LHCN-M2 (cell line): ENCODE measurements at regions not wholly inside any gene's neighbourhood (a gene's known extent, or its start where the extent isn't known, plus 50 kb on each side); places are given as distances from the start of the nearest gene placed in this dataset.

Experiments used
- DNase-seq: peaks from one replicate; pipeline ENCODE4 v3.0.0-alpha.2; 2012; ENCODE audit warnings: low read depth

- DNase-seq = no peak
These were observed 261.2 kb upstream of the SHH start for GRCh38 chr7:156073366-156074052.

DNA sequence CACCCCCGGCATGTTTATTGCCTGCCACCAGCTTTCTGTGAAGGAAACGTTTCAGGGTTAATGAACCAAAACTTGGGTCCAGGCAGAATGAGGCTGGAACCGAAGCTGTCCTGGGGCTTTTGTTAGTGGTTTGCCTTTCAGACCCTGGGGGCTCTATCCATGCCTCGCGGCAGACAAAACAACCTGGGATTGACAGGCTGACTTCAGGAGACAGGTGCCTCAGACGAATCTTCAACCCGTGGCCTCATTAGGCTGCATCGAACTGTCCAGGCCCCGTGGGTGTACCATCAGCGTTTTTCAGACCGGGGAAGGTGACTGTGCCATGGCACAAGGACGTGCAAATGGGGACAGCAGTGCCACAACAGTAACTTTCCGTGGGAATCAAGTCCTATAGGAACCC is 259.3 kb upstream of the SHH start:
- DNase-seq = no peak

DNA sequence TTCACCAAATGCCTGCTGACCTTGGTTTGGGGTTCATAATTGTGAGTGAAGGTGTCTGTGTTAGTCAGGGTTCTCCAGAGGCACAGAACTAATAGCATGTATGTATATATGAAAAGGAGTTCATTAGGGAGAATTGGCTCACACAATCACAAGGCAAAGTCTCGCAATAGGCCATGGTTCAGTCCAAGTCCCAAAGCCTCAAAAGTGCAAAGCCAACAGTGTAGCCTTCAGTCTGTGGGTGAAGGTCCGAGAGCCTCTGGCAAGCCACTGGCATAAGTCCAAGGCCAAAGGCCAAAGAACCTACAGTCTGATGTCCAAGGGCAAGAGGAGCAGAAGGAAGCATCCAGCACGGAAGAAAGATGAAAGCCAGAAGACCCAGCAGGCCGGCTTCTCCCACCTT is 257.6 kb upstream of the SHH start:
- no peak for DNase-seq

- no peak for DNase-seq
These were observed 254.9 kb upstream of the SHH start for GRCh38 chr7:156067156-156067555.

- no peak for DNase-seq
These were observed 253.1 kb upstream of the SHH start for GRCh38 chr7:156065400-156065799.

DNA sequence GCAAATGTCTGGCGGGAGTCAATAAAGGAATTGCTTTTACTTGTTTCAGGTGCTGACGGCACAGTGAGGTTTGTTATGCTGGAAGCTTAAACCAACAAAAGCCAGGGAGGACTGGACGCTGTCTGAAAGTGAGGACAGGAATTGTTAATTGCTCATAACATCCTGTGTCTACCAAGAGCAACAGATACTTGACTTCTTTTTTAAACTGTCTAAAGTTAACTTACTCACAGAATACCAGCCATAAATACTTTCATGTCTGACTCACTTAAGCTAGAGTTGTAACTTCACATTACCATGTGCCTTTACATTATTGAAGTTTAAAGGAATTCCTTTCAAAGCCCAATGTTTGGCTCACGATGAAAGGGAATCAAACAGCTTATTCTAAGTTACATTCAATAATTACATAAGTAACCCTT is 252.7 kb upstream of the SHH start:
- DNase-seq = peak; percentile 7

DNA sequence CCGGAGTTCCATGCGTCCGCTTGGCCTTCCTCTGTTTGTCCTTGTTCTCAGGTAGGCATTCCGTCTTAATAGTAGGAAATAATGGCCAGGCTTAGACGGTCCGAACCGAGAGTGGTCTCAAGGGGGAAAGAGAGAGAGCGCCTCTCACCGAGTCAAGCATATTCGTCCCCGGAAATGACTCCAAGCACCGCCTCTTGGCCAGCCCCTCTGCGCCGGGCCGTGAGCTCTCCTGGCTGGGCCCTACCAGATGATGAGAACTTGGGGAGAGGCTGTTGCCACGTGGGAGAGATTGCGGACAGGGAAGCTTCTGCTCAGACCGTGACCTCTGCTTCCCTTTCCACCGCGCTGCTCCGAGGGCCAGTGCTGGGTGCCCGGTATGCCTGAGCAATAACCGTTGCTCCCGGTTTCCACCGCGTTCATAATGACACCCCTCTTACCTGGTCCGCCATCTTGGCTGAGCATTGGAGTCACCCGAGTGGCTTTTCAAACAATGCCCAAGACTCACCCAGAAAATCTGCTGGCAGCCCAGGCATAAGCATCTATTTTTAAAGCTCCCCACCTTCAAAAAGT is 251.1 kb upstream of the SHH start:
- DNase-seq = no peak

DNA sequence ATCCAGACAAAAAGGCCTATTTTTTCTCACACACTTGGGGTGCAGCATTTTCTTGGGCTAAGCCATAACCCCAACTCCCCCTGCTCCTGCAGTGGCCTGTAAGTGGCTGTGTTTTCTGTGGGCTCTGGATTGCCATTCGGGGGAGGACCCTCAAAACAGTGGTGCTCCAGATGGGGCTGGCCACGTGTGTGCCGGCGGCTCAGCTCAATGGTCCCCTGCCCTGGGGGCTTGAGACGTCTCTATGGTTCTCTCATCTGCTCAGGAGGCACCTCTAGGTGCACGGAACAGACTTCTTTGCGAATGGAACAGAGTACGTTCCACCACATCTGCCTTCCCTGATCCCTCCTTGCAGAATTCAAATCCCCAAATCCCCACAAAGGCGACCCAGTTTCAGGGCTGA is 250.0 kb upstream of the SHH start:
- no peak for DNase-seq

DNA sequence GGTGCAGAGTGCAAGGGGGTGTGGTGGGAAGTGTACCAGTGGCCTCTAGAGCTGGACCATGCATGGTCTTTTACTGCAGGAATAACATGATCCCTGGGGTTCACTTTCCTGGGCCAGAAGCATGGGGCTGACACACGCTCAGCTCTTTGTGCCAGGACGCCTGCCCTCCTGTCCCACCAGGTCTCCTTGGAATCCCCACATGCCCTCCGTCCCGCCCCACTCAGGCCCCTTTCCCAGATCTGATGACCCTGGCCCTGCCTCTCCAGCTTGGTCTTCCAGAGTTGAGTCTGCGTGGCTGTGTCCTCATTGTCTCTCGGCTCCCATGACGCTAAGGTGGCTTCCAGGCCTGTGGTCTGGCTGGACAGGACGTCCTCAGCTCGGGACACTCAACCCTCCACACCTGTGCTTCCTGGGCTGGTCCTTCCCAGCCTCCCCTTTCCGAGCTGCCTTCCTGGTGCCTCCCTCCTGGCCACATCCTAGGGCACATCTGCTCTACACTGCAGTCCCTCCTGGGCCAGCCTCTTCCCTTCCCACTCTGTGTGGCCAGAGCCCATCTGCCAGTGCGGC is 249.5 kb upstream of the SHH start:
- DNase-seq = no peak

DNA sequence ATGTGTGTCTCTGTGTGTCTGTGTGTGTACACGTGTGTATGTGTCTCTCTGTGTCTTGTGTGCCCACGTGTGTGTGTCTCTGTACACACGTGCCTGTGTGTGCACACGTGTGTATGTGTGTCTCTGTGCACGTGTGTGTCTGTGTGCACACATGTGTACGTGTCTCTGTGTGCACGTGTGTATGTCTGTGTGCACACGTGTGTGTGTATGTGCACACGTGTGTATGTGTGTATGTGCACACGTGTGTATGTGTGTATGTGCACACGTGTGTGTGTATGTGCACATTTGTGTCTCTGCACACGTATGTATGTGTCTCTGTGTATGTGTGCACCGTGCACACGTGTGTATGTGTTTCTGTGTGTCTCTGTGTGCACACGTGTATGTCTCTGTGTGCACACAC is 248.7 kb upstream of the SHH start:
- no peak for DNase-seq

DNA sequence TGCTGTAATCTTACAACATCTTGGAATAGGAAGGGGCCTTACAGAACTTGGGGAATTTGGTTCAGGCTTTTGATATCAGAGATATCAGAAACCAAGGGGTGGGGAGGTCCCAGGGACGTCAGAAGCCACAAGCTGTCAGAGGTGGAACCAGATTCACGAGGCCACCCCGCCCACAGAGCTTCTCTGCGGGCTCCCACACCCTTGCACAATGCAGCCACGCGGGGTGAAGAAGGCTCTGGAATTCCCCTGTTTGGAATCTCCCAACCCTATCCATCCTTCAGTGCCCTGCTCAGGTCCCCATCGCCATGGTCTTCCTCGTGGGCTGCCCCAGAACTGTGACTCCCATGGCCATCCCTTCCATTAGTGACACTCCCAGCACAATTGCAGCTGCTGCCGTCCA is 247.1 kb upstream of the SHH start:
- no peak for DNase-seq

- no peak for DNase-seq
These were observed 246.0 kb upstream of the SHH start for GRCh38 chr7:156058248-156058647.

GRCh38 chr7:156056534-156056933 is 244.3 kb upstream of the SHH start:
- DNase-seq = no peak

DNA sequence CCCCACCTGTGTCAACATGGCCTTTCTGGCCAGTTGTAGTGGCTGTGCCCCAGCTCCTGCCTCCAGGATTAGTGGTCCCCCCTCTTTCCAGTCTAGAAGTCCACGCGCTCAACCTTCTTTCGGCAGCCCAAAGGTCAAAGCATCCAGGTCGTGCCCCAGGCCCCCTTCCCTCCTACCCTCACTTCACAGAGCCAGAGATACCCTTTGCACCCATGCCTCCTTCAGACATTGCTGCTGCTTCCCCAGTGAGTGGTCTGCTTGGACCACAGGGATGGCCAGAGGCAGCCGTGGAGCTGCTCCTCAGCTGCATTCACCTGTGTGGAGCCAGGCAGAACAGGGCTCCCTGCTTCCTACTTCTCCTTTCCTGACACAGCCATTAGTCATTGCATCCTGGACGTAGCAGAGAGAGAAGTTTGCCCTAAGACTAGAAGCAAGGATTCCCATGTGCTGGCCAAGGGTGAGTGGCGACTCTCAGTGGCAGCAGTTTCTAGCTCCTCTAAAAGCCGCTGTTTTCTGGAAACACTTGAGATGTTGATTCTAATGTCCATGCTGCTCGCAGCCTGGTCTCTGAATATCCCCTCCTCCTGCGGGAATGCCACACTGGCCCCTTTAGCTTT is 243.1 kb upstream of the SHH start:
- no peak for DNase-seq

- no peak for DNase-seq
These were observed 239.6 kb upstream of the SHH start for GRCh38 chr7:156051884-156052283.

DNA sequence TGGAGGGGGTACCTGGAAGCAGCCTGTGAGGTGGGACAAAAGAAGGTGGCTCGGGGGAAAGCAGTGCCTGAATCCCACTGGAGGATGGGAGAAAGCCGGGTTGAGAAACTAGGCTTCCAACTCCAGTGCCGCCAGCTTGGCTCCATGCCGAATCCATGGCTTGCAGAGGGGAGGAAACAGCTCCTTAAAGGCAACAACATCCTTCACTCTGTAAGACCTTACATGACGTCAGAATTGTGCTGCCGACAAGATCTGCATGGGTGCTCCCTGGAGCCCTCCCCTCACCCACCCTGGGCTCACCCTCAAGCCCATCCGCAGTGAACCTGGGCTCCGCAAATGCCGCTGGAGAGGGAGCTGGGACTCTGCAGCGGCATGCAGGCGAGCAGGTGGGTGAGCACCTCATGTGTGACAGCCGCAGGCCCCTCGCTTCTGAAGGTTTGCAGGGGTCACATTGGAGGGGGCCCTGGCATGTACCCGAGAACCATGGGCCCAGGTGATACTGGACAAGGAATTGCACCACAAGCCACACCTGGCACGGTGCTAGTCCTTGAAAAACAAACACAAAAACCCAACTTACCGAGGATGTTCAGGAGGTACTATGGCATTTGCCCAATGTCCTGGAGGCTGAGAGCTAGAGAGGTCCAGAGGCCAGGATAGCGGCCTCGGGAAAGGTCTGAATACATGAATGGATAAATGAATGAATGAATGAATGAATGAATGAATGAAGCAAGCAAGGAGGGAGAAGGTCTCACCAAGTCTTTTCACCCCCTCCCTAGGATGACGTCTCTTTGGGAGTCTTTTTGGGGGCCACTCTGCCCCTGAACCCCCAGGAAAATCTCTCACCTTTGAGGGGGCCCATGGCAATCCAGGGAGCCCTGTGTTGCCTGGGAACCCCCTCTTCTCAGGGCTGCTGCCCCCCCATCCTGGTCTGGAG is 238.6 kb upstream of the SHH start:
- no peak for DNase-seq

DNA sequence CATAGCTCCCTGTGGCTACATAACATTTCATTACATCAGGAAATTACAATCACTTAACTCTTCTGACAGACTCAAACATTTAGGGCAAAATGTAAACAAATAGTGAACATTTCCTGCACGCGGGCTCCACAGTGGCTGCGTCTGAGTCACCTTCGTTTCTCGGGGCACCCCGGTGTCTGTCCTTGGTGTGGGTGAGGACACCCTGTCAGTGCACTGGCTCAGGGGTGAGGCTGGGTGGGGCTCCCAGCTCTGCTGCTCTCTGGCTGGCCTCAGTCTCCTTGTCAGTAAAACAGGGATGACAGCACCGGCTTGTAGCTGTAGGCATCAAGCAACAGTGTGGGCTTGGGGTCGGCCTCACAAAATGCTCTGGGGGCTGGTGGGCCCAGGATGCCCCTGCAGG is 237.1 kb upstream of the SHH start:
- no peak for DNase-seq

DNA sequence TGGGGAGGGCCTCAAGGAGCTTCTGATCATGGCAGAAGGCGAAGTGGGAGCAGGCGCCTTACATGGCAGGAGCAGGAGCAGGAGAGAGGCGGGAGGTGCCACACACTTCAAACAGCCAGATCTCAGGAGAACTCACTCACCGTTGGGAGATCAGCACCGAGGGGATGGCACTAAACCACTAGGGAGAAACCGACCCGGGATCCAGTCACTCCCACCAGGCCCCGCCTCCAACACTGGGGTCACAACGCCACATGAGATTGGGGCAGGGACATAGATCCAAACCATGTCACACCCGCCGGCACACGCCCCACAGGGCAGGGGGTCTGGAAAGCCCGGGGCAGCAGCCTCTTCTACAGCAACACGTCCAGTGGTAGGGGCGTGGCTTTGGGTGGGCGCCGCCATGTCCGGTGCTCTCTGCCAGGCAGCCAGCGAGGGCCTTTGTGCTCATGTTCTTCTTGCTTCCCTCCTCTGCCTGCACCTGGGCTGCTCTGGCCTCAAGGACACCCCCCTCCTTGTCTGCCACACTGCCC is 233.8 kb upstream of the SHH start:
- no peak for DNase-seq

- no peak for DNase-seq
These were observed 231.3 kb upstream of the SHH start for GRCh38 chr7:156043416-156044178.

DNA sequence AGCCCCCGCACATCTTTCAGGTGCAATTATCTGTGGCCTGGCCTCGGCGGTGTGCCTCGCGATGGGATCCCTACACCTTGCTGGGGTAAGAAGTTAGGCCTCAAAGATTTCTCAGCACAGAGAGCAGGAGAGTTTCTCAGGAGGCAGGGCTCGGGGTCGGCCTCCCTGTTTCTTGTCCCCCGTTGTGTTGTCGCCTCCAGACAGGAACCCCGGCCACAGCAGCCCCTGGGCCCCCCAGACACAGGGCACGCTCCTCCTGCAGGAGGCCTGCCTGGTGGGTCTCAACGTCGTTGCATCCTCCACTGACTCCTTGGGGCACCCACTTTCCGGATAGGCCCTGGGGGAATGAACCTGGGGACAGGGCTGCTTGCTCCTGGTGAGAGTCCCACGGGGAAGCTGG is 229.1 kb upstream of the SHH start:
- DNase-seq = no peak
